ENCODE measurements at regions not wholly inside any gene's neighbourhood (a gene's known extent, or its start where the extent isn't known, plus 50 kb on each side); places are given as distances from the start of the nearest gene placed in this dataset.
"Not testable (repeated sequence)": the region's sequence is repeated elsewhere in the genome, so short reads cannot be mapped to it uniquely, and the experiment has no call there.

DNA sequence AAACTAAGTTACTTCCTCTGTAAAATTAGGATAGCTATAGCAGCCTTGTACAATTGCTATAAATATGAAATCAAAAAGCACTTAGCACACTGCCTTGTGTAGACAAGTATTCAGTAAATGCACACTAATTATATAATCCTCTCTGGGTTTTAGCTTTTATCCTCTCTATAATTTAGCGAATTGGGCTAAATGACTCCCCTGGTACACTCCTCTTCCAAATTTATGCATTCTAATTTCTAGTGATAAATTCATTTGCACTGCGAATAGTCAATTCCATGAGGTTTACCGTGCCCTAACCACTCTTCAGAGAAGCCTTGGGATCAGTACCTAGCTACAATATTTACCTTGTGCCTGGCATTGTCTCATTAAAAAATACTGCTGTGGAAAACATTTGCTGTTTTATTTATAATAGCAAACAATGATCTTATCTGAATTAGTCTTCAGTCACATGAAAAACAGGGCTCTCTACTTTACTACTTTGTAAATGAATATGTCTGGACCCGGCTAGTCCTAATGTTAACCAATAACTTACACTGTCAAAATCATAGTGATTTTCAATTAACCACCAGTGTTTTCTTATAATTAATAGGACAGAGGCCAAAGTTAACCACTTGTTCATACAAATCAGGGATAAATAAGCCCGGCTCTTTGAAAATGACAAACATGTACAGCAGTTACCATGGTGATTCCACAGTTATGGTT is 577.9 kb downstream of the IPMK start:
- no peak for DNase-seq (ENCODE audit: low read depth in 2 of 2)

DNA sequence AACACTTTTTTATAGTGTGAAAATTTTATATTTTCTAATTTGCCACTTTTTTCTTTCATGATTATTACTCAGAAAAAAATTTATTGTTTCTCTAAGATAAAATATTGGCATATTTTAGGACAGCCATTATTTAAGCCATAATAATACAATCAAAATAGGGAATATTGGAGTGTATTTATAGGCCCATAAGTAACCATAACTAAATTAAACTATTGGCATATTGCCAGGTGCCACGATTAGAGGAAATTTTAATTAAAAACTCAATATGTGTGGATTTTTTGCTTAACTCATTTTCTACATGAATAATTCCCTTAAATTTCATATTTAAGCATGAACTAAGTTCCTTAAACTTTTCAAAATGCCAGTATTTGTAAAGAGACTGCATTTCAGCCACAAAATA is 587.8 kb downstream of the IPMK start:
- DNase-seq (ENCODE audit: low read depth in 2 of 2), result no peak

DNA sequence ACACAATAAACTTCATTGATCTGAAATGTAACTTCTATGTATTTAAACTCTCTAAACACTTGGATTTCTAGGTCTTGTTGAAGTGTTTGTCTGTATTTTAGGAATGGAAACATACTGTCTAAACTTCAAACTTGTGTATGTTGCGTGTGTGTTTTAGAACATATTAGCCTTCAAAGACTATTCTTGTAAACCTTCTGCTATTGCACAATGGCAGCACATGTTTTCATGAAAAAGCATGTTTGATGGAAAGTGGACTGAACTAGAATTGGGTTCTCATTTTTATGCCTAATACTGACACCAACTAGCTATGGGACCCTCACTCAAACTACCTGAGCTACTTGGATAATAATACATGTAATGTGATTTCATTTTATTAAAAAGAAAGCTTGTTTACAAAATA is 592.6 kb downstream of the IPMK start:
- DNase-seq (ENCODE audit: low read depth in 2 of 2), result no peak

DNA sequence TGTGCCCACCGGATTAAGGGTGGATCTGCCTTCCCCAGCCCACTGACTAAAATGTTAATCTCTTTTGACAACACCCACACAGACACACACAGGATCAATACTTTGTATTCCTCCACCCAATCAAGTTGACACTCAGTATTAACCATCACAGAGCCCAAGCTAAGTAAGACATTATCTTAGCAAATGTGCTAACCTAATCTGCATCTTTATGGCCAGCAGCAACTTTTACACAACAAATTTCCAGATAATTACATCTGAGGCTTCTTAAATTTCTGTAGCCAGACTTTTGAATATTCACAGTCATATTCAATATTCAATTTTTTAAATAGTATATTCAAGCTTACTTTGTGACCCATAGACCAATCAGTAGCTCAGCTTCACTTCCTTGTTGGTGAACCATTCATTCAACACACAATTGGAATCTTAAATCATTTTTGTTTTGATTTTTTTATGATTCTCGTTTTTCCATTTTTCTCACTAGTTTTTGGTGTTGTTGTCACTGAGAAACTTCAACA is 594.2 kb downstream of the IPMK start:
- DNase-seq (ENCODE audit: low read depth in 2 of 2), result no peak

DNA sequence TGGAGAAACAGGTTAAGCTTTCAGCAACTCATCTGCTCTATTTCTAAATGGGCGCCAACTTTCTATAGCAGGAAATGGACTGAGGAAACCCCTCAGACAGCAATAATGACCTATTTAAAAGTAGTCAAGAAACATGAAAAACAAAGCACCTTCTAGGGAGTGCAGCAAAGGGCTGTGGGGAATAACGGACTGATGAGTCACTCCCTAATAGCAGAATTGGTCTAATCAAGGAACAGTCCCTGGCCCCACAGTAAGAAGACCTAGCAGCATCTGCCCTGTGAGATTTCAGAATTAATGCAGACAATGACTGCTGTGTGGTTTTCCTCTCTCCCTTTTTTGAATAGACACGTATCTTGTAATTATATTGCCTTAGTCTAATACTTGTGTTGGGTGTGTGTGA is 602.9 kb downstream of the IPMK start:
- DNase-seq (ENCODE audit: low read depth in 2 of 2), result no peak

DNA sequence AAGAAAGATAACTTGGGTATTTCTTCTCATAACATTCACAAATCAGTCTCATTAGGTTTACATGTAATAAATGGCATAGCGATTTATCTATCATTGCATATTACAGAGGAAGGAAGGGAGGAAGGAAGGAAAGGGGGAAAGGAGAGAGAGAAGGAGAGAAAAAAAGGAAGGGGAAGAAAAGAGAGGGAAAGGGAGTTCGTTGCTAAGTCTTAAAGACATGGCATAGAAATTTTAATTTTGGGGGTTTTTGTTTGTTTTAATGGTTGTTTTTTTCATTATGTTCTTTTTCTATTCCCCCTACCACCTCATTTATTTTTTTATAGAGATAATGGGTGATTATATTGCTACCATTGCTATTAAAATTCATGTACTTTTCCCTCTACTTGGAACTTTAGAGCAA is 604.3 kb downstream of the IPMK start:
- no peak for DNase-seq (ENCODE audit: low read depth in 2 of 2)

DNA sequence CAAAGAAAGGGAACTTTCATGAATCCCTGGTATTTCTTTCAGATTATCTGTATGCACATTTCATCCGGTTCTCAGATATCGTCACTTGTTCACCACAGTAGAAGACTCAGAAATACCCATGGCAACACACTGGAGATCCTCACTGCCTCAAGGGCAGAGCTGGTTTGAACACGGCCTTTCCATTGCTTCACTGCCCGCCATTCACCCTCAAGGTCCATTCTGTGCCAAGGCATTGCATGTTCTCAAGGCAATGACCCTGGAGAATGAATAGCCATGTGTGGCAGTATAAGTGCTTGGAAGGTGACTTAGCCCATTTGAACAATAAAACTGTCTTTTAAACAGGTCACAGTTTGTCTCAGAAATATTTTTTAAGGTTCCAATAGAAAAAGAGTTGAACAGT is 606.5 kb downstream of the IPMK start:
- no peak for DNase-seq (ENCODE audit: low read depth in 2 of 2)

DNA sequence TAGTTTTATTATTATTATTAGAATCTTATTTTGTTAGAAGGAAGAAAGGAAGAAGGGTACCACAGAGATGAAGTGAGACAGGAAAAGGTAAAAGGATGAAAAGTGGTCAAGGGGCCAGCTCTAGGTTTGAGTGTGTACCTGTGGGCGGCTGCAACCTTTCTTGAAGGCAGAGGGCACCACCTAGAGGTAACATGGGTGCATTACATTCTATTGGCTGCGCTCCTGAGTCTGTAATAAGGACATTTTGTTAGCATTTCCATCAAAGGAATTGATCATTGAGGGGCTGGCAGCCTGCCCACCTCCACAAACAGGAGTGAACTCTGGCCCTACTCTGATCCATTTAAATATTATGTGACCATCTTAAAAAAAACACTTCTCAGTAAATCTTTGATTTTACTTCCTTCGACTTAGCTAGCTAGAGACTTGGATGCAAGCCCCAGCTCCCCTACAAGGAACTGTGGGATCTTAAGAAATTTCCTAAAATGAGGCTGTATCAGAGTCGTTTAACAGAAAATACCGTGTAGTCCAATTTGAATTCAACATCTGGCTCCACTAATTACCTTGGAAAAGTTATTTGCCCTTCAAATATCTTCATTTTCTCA is 610.4 kb downstream of the IPMK start:
- no peak for DNase-seq (ENCODE audit: low read depth in 2 of 2)

DNA sequence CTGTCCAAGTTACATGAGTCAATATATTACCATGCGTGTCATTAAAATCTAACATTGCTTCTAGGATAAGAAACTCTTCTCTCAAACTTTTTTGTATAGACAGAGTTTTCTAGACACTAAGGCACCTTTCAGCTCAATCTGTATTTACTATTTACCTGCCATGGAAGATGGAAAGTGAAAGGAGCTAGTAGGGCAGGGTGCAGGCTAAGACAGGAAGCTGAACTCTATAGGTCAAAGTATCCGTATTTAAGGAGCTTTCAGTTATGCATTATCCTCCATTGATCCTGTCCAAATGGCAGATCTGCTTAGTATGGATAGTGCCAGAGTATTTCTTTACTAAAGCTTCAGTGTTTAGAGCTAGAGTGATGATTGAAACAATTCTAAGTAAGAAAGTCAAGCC is 612.8 kb downstream of the IPMK start:
- DNase-seq (ENCODE audit: low read depth in 2 of 2), result no peak

DNA sequence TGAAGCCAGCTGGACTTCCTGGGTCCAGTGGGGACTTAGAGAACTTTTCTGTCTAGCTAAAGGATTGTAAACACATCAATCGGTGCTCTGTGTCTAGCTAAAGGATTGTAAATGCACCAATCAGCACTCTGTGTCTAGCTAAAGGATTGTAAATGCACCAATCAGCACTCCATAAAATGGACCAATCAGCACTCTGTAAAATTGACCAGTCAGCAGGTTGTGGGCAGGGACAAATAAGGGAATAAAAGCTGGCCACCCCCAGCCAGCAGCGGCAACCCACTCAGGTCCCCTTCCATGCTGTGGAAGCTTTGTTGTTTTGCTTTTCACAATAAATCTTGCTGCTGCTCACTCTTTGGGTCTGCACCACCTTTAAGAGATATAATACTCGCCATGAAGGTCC is 622.6 kb downstream of the IPMK start:
- not testable (repeated sequence) for DNase-seq (ENCODE audit: low read depth in 2 of 2)

DNA sequence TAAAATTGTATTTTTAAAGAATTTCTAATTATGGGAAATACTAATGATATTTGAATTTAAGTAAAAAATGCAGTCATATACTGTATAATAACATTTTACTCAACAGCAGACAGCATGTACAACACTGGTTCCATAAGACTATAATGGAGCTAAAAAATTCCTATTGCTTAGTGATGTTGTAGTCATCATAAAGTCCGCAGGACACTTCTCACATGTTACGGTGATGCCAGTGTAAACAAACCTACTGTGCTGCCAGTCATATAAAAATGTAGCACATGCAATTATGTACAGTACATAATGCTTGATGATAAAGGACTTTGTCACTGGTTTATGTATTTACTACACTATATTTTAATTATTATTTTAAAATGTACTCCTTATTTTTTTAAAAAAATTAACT is 629.3 kb downstream of the IPMK start:
- no peak for DNase-seq (ENCODE audit: low read depth in 2 of 2)

DNA sequence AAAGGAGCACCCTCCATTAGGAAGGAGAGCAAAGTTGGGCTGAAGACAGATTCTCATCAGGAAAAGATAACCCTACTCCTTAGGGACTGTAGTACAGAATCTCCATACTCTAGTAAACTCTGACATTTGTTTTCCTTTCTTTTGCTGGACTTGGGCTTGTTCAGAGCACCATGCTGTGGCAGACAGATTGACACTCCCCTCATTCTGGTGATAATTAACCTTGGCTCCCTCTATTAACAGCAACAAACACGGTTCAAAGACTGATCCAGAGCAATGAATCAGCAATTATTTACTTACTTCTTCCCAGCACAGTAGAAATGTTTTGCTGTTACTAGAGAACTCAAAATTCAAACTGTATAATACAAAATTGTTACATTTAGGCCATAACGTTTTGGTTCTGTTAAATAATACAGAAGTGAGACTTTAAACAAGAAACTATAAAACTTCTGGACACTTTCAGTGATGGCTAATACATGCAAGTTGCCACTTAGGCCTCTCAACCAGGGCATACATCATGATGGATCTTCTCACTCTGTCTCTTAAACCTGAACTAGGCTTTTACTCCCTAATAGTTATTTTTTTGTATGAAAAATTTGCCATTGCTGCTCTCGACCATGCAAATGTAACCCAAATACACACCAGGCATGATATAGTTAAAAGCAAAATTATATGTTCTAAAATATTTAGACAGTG is 639.0 kb downstream of the IPMK start:
- DNase-seq (ENCODE audit: low read depth in 2 of 2), result no peak

DNA sequence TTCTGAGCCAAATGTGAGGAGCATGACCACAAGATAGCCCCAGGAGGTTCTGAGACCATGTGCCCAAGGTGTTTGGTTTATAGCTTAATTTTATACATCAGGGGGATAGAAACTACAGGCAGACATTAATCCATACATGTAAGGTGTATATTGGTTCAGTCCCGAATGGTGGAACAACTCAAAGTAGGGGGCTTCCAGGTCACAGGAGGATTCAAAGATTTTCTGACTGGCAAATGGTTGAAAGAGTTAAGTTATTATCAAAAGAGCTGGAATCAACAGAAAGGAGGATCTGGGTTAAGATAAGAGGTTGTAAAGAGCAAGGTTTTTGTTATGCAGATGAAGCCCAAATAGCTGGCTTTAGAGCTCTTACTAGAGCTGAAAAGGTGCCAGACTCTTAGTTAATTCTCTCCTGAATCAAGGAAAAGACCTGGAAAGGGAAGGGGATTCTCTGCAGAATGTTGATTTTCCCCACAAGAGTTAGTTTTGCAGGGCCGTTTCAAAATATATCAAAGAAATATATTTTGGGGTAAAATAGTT is 640.0 kb downstream of the IPMK start:
- no peak for DNase-seq (ENCODE audit: low read depth in 2 of 2)

DNA sequence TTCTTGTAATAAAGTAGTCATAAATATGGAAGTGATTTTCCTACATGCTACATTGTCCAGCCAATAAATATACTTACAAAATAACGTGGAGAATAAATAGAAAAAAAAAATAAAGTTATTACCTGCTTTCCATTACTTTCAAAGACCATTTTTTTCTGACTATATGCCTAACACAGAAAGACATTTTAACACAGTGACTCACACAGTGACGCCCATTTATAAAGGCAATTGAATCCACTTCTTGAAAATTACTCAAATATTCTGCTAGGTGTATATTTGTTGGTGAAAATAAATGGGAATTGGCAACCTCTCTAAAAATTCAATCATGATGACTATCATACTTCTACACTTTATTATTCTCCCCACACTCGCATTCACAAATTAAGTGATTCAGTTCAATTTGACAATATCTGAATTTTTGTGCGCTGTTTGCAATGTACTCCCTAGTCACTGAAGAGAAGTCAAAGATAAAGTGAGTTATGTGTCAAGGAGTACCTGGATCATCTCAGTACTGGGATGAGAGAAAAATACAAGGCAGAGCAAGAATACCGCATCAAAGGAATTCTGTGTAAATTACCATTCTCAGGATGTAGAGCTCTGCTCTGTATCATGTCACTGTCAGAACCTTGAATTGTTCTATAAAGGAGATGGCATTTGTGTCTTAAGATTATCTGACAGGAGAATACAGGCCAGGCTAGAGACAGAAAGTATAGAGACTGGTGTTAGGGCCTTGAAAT is 642.7 kb downstream of the IPMK start:
- no peak for DNase-seq (ENCODE audit: low read depth in 2 of 2)

DNA sequence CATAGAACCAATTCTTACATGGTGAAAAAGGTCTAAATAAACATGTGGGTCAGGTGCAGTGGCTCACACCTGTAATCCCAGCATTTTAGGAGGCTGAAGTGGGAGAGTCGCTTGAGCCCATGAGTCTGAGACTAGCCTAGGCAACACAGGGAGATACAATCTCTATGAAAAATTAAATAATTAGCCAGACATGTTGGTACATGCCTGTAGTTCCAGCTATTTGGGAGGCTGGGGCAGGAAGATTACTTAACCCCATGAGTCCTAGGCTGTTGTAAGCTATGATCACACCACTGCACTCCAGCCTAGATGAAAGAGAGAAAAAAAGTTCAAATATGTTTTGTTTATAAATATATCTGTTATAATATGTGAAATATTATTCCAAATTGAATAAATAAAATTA is 643.6 kb downstream of the IPMK start:
- no peak for DNase-seq (ENCODE audit: low read depth in 2 of 2)

DNA sequence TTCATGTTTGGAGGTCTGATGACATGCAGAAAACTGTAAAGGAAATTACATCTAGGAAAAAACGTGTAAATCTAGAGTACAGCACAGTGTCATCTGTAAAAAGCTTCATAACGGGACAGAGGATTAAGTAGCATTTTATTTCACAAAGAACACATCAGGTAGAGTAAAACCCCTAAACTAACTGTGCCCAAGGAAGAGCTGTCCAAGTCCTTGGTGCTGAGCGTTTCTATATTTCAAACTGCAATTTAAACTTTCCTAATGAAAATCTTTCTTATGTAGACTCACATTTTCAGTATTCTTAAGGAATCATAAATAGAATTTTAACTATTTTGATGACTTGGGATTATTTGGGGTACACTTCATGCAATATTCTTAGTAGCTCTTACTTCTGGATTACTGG is 646.2 kb downstream of the IPMK start:
- no peak for DNase-seq (ENCODE audit: low read depth in 2 of 2)

DNA sequence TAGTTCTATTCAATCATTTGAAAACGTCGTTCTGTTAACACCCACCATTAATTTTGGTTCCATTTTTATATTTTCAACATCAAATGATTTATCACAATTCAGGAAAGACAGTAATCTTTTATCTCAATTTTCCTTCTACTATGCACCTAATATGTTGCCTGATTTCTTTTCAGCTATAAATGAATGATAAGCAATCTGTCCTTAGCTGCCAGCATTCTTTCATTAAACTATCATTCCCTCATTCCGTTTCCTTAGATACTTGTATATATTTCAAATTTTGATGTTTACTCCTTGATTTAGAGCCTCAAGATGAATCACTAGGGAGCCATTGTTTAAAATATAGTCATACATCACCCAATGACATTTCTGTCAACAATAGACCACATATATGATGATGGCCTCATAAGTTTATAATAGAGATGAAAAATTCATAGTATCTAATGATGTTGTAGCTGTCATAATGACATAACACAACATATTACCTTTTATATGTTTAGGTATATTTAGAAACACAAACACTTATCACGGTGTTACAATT is 661.7 kb downstream of the IPMK start:
- no peak for DNase-seq (ENCODE audit: low read depth in 2 of 2)

DNA sequence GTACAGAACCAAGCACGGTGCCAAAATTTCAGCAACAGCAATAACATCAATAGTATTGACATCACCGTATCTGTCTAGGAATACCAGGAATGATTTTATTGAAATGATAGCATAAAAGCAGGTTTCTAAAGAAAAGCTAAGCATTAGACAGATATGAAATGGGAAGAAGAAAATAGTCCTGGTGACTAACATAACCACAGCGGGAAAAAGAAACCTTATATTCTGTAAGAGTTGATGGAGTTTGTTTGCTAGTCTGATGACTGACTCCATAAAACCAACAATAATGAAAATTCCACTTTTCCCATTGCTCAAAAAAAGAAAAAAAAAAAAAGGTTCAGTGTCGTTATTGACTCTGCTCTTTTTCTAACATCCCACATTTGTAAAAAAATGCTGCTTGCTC is 668.3 kb downstream of the IPMK start:
- no peak for DNase-seq (ENCODE audit: low read depth in 2 of 2)

DNA sequence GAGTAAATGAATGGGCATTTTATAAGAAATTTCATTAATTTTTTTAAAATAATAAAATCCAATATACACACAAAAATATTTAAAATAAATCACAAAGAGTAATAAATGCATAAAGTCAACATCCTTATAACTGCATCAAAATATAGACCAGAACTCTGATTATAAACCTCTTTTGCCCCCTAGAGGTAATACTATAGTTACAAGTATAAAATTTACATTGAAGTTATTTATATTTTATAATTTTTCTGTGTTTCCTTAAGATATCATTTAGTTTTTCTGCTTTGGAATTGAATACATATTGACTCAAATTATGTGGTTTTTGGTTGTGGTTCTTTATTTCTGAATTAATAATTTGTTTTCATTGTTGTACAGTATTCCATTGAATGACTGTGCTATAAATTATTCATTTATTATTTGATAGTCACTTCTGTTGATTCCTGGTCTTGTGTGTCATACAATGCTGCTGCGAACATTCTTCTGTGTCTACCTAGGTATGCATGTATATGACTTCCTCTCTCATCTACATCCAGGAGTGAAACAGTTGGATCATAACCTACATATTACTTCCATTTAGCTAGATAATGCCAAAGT is 673.6 kb downstream of the IPMK start:
- DNase-seq (ENCODE audit: low read depth in 2 of 2), result no peak

DNA sequence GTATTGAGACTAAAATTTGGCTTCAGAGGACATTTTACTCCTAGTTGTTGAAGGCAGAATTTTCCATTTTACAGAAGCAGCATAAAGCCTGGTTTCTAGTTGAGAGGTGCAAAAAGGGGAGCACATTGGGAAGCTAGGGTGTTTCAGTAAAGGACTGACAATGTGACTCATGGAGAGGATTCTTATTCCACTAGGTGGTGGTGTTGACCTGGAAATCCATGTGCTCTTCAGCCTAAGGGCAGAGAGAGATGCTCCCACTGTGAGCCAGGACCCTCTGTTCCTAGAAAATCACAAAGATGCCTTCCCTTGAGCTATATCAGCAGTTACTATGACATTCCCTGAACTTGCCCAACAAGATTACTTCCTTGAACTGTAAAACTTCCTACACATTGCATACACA is 687.8 kb downstream of the IPMK start:
- no peak for DNase-seq (ENCODE audit: low read depth in 2 of 2)

DNA sequence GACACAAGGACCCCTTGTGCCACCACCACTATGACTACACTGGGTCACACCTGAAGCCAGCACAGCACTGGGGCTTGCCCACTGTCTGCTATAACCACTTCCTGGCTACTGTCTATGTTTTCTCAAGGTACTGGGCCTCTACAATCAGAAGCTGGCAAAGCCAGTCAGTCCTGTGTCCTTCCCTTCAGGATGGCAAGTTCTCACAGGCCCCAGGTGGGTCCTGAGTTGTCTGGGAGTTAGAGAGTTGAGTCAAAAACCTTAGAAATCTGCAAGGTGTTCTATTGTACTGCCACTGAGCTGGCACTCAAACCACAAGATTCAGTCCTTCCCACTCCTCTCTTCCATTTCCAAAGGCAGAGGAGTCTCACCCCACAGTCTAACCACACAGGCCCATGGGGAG is 705.5 kb downstream of the IPMK start:
- no peak for DNase-seq (ENCODE audit: low read depth in 2 of 2)

DNA sequence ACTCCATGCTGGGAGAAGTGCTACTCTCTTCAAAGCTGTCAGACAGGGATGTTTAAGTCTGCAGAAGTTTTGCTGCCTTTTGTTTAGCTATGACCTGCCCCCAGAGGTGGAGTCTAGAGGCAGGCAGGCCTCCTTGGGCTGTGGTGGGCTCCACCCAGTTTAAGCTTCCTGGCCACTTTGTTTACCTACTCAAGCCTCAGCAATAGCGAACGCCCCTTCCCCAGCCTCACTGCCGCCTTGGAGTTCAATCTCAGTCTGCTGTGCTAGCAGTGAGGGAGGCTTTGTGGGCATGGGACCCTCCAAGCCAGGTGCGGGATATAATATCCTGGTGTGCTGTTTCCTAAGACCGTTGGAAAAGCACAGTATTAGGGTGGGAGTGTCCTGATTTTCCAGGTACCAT is 715.9 kb downstream of the IPMK start:
- DNase-seq (ENCODE audit: low read depth in 2 of 2), result not testable (repeated sequence)
